Fibroblast of lung (primary cell): ENCODE measurements at regions not wholly inside any gene's neighbourhood (a gene's known extent, or its start where the extent isn't known, plus 50 kb on each side); places are given as distances from the start of the nearest gene placed in this dataset.

Experiments
- EZH2 ChIP-seq: IDR thresholded peaks from 2 replicates; pipeline ENCODE4 v1.5.1; 2012; ENCODE audit warnings: low read length, control low read depth, mild to moderate bottlenecking; ENCODE audit errors: missing control alignments
- TF ChIP-seq, protein P1 (sequence below), 2 donors: IDR thresholded peaks in 1 of 2; conservative IDR thresholded peaks in 1 of 2; 1 replicate in 1 of 2; 2 replicates in 1 of 2; pipeline ENCODE4 v1.5.1; 2011 to 2012; ENCODE audit warnings: low read length in 2 of 2, control low read depth in 1 of 2, inconsistent platforms in 1 of 2, low read depth in 1 of 2, mild to moderate bottlenecking in 1 of 2

DNA sequence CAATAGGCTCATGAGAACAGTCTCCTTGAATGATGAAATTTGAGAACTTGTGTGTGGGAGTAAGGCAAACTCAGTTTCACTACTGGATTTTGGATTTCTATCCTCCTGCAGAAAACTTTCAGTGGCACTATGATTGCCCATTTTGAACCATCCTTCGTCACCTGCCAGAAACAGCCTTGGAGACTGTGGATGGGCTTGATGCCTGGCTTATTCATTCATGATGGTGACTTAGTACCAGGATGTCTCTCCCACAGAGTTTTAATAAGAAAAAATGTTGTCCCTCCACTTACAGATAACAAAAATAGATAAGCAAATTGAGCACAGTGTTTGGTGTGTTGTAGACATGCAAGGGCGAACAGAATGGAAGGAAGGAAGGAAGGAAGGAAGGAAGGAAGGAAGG lies 53.5 kb upstream of the CPNE4 start:
- TF ChIP-seq, protein P1, sequence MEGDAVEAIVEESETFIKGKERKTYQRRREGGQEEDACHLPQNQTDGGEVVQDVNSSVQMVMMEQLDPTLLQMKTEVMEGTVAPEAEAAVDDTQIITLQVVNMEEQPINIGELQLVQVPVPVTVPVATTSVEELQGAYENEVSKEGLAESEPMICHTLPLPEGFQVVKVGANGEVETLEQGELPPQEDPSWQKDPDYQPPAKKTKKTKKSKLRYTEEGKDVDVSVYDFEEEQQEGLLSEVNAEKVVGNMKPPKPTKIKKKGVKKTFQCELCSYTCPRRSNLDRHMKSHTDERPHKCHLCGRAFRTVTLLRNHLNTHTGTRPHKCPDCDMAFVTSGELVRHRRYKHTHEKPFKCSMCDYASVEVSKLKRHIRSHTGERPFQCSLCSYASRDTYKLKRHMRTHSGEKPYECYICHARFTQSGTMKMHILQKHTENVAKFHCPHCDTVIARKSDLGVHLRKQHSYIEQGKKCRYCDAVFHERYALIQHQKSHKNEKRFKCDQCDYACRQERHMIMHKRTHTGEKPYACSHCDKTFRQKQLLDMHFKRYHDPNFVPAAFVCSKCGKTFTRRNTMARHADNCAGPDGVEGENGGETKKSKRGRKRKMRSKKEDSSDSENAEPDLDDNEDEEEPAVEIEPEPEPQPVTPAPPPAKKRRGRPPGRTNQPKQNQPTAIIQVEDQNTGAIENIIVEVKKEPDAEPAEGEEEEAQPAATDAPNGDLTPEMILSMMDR (conservative IDR thresholded peaks at IDR 0.05 in 1 of 2, IDR thresholded peaks at IDR 0.05 in 1 of 2; ENCODE audit: low read depth in 1 of 2, low read length in 2 of 2) = no peak
- no peak for TF ChIP-seq EZH2
